ENCODE measurements at regions not wholly inside any gene's neighbourhood (a gene's known extent, or its start where the extent isn't known, plus 50 kb on each side); places are given as distances from the start of the nearest gene placed in this dataset.

- TF ChIP-seq CTCF (conservative IDR thresholded peaks at IDR 0.05; ENCODE audit: low read depth, low read length) (no peak), EZH2phosphoT487 (IDR thresholded peaks at IDR 0.05; ENCODE audit: borderline replicate concordance, low read length) (0 out of 2 replicates have a peak, but pooled peaks have one; percentile 23), EZH2 (IDR thresholded peaks at IDR 0.05; ENCODE audit: low read length, unreplicated experiment) (no peak)
These were observed 228.5 kb downstream of the ICE1 start for GRCh38 chr5:5650949-5651348.

Data from PC-3 (cell line).